Neural progenitor cell (in vitro differentiated cells): ENCODE measurements at regions not wholly inside any gene's neighbourhood (a gene's known extent, or its start where the extent isn't known, plus 50 kb on each side); places are given as distances from the start of the nearest gene placed in this dataset.
"Not testable (repeated sequence)": the region's sequence is repeated elsewhere in the genome, so short reads cannot be mapped to it uniquely, and the experiment has no call there.

ENCODE experiments used
- DNase-seq: peaks from one replicate; pipeline ENCODE4 v3.0.0-alpha.2; 2016; ENCODE audit warnings: low spot score
- H2AFZ ChIP-seq: fragments of 200-600 bp; sonication (generic); replicated peaks from 2 replicates; pipeline ENCODE4 v1.6.1; 2016; ENCODE audit warnings: antibody characterized with exemption
- H3F3A ChIP-seq: fragments of 200-600 bp; sonication (generic); 2 replicates; pipeline ENCODE4 v1.6.1; 2016; ENCODE audit warnings: antibody characterized with exemption, low read depth
- H3K27ac ChIP-seq: fragments of 200-600 bp; sonication (generic); 2 replicates; pipeline ENCODE4 v1.5.1; 2016; ENCODE audit warnings: mild to moderate bottlenecking
- H3K27me3 ChIP-seq: fragments of 200-600 bp; sonication (generic); 2 replicates; pipeline ENCODE4 v1.6.1; 2016; ENCODE audit warnings: mild to moderate bottlenecking, moderate library complexity
- H3K36me3 ChIP-seq: fragments of 200-600 bp; sonication (generic); 2 replicates; pipeline ENCODE4 v1.5.1; 2016
- H3K4me1 ChIP-seq: fragments of 200-600 bp; sonication (generic); 2 replicates; pipeline ENCODE4 v1.6.1; 2016; ENCODE audit warnings: mixed run types
- H3K4me2 ChIP-seq: fragments of 200-600 bp; sonication (generic); 2 replicates; pipeline ENCODE4 v1.6.1; 2016
- H3K4me3 ChIP-seq: fragments of 200-600 bp; sonication (generic); 2 replicates; pipeline ENCODE4 v1.5.1; 2016
- H3K79me2 ChIP-seq: fragments of 200-600 bp; sonication (generic); 2 replicates; pipeline ENCODE4 v1.6.1; 2016; ENCODE audit warnings: low read depth
- H3K9ac ChIP-seq: fragments of 200-600 bp; sonication (generic); 2 replicates; pipeline ENCODE4 v1.6.1; 2016
- H3K9me3 ChIP-seq: fragments of 200-600 bp; sonication (generic); 2 replicates; pipeline ENCODE4 v1.5.1; 2016; ENCODE audit warnings: low read depth
- H4K20me1 ChIP-seq: fragments of 200-600 bp; sonication (generic); 2 replicates; pipeline ENCODE4 v1.6.1; 2016; ENCODE audit warnings: low read depth
- H3K27ac Mint-ChIP-seq: 3 replicates; pipeline ENCODE4 v1.8.0; 2021; ENCODE audit warnings: mixed read lengths
- H3K27me3 Mint-ChIP-seq: 2 replicates; pipeline ENCODE4 v1.8.0; 2022; ENCODE audit warnings: low read depth, mild to moderate bottlenecking, inconsistent platforms, moderate library complexity, mixed read lengths; ENCODE audit not compliant: insufficient read depth
- H3K36me3 Mint-ChIP-seq: 3 replicates; pipeline ENCODE4 v1.8.0; 2021; ENCODE audit warnings: mixed read lengths
- H3K4me1 Mint-ChIP-seq: 3 replicates; pipeline ENCODE4 v1.8.0; 2021; ENCODE audit warnings: mixed read lengths
- H3K4me3 Mint-ChIP-seq: 3 replicates; pipeline ENCODE4 v1.8.0; 2021; ENCODE audit warnings: mild to moderate bottlenecking, moderate library complexity, mixed read lengths
- H3K9me3 Mint-ChIP-seq: 3 replicates; pipeline ENCODE4 v1.8.0; 2020; ENCODE audit warnings: mixed read lengths

GRCh38 chr1:146521804-146522203, 293.0 kb upstream of the NOTCH2NLA start:
- not testable (repeated sequence) for H3K79me2 ChIP-seq, H3K4me1 ChIP-seq, H3K27ac ChIP-seq, H3K27me3 Mint-ChIP-seq, H3K36me3 Mint-ChIP-seq, H3K9me3 ChIP-seq, H3K9me3 Mint-ChIP-seq, H2AFZ ChIP-seq, H3K4me1 Mint-ChIP-seq, DNase-seq, H3K4me3 Mint-ChIP-seq, H4K20me1 ChIP-seq, H3K9ac ChIP-seq, H3K4me2 ChIP-seq, H3K36me3 ChIP-seq, H3K27ac Mint-ChIP-seq, H3K27me3 ChIP-seq, H3K4me3 ChIP-seq, H3F3A ChIP-seq

- H3K36me3 ChIP-seq, H3K9ac ChIP-seq, H3K9me3 Mint-ChIP-seq, H4K20me1 ChIP-seq, H2AFZ ChIP-seq, DNase-seq, H3K9me3 ChIP-seq, H3K4me2 ChIP-seq, H3K4me1 ChIP-seq, H3K79me2 ChIP-seq, H3K27me3 Mint-ChIP-seq, H3K4me3 Mint-ChIP-seq, H3K27ac ChIP-seq, H3K36me3 Mint-ChIP-seq, H3K4me3 ChIP-seq, H3K4me1 Mint-ChIP-seq, H3K27ac Mint-ChIP-seq, H3F3A ChIP-seq, H3K27me3 ChIP-seq: not testable (repeated sequence)
Observed at GRCh38 chr1:146513754-146514153, 284.9 kb upstream of the NOTCH2NLA start.

GRCh38 chr1:146511047-146511777, 282.4 kb upstream of the NOTCH2NLA start:
- not testable (repeated sequence) for H3K4me1 Mint-ChIP-seq, H2AFZ ChIP-seq, H3K27me3 Mint-ChIP-seq, DNase-seq, H3K4me3 Mint-ChIP-seq, H4K20me1 ChIP-seq, H3K27ac Mint-ChIP-seq, H3K27ac ChIP-seq, H3K4me2 ChIP-seq, H3K27me3 ChIP-seq, H3F3A ChIP-seq, H3K9me3 Mint-ChIP-seq, H3K9ac ChIP-seq, H3K36me3 Mint-ChIP-seq, H3K79me2 ChIP-seq, H3K4me1 ChIP-seq, H3K4me3 ChIP-seq, H3K9me3 ChIP-seq, H3K36me3 ChIP-seq

- H3K27ac ChIP-seq, H3F3A ChIP-seq, H3K36me3 Mint-ChIP-seq, H3K9me3 ChIP-seq, H3K4me1 Mint-ChIP-seq, H2AFZ ChIP-seq, H3K4me3 Mint-ChIP-seq, H3K4me1 ChIP-seq, H3K36me3 ChIP-seq, H4K20me1 ChIP-seq, H3K9me3 Mint-ChIP-seq, H3K79me2 ChIP-seq, H3K27me3 ChIP-seq, H3K4me2 ChIP-seq, H3K27me3 Mint-ChIP-seq, H3K27ac Mint-ChIP-seq, DNase-seq, H3K9ac ChIP-seq, H3K4me3 ChIP-seq: not testable (repeated sequence)
Observed at GRCh38 chr1:146510248-146510983, 281.6 kb upstream of the NOTCH2NLA start.

- H4K20me1 ChIP-seq: not testable (repeated sequence)
Observed at GRCh38 chr1:146504121-146504520, 275.3 kb upstream of the NOTCH2NLA start.

GRCh38 chr1:146487555-146487954, 258.7 kb upstream of the NOTCH2NLA start:
- H3K36me3 Mint-ChIP-seq, H3K36me3 ChIP-seq, H3K4me1 Mint-ChIP-seq, H3K4me3 Mint-ChIP-seq, H3K9ac ChIP-seq, H3K27ac ChIP-seq, H3K27me3 Mint-ChIP-seq, H3K4me1 ChIP-seq, H3K9me3 Mint-ChIP-seq, H3K27me3 ChIP-seq, H3K4me2 ChIP-seq, H3K9me3 ChIP-seq, H3K79me2 ChIP-seq, H3F3A ChIP-seq, H3K4me3 ChIP-seq, H4K20me1 ChIP-seq, H2AFZ ChIP-seq, DNase-seq, H3K27ac Mint-ChIP-seq: not testable (repeated sequence)

More at GRCh38 chr1:146504121-146504520, 275.3 kb upstream of the NOTCH2NLA start:
- not testable (repeated sequence) for H3K4me1 Mint-ChIP-seq, H3K36me3 Mint-ChIP-seq, DNase-seq, H3K4me2 ChIP-seq, H3K4me1 ChIP-seq, H3K36me3 ChIP-seq, H3K9me3 ChIP-seq, H3K27me3 ChIP-seq, H3K27ac ChIP-seq, H3K79me2 ChIP-seq, H3F3A ChIP-seq, H2AFZ ChIP-seq, H3K9me3 Mint-ChIP-seq, H3K9ac ChIP-seq, H3K27ac Mint-ChIP-seq, H3K4me3 ChIP-seq, H3K27me3 Mint-ChIP-seq, H3K4me3 Mint-ChIP-seq

- H3K4me2 ChIP-seq, H3K27ac Mint-ChIP-seq, H3K4me3 ChIP-seq, H3K4me1 Mint-ChIP-seq, H3F3A ChIP-seq, H3K27ac ChIP-seq, H3K4me1 ChIP-seq, H3K9me3 Mint-ChIP-seq, H2AFZ ChIP-seq, H3K27me3 ChIP-seq, H3K9ac ChIP-seq, H3K79me2 ChIP-seq, H3K36me3 ChIP-seq, H3K36me3 Mint-ChIP-seq, H3K9me3 ChIP-seq, H4K20me1 ChIP-seq, DNase-seq, H3K27me3 Mint-ChIP-seq, H3K4me3 Mint-ChIP-seq: not testable (repeated sequence)
Observed at GRCh38 chr1:146487155-146487554, 258.3 kb upstream of the NOTCH2NLA start.

- H2AFZ ChIP-seq, H3K4me1 Mint-ChIP-seq: not testable (repeated sequence)
Observed at GRCh38 chr1:146486300-146487014, 257.6 kb upstream of the NOTCH2NLA start.

More at GRCh38 chr1:146486300-146487014, 257.6 kb upstream of the NOTCH2NLA start:
- H3K36me3 Mint-ChIP-seq, H3K4me2 ChIP-seq, H3K4me1 ChIP-seq, H3K9me3 Mint-ChIP-seq, H3K9me3 ChIP-seq, H3K4me3 ChIP-seq, H3K27me3 Mint-ChIP-seq, H3K27me3 ChIP-seq, H3K79me2 ChIP-seq, H3K9ac ChIP-seq, H4K20me1 ChIP-seq, H3K4me3 Mint-ChIP-seq, H3K36me3 ChIP-seq, H3F3A ChIP-seq, DNase-seq, H3K27ac Mint-ChIP-seq, H3K27ac ChIP-seq: not testable (repeated sequence)
